ENCODE measurements at regions not wholly inside any gene's neighbourhood (a gene's known extent, or its start where the extent isn't known, plus 50 kb on each side); places are given as distances from the start of the nearest gene placed in this dataset.

DNA sequence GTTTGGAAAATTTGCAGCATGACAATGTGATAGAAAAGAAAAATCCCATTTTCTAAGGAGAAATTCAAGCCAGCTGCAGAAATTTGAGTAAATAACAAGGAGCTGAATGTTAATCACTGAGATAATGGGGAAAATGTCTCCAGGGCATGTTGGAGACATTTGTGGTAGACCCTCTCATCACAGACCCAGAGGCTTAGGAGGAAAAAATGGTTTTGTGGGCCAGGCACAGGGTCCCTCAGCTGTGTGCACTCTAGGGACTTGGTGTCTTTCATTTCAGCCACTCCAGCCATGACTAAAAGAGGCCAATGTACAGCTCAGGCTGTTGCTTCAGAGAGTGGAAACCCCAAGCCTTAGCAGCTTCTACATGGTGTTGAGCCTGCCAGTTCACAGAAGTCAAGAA is 111.4 kb upstream of the SYT10 start:
- H3K18ac ChIP-seq (ENCODE audit: insufficient read length, low read depth, low read length), result no peak overlapping the region
- no peak overlapping the region for H2AK5ac ChIP-seq (ENCODE audit: insufficient read length, low read length)
- no peak overlapping the region for H2BK15ac ChIP-seq (ENCODE audit: low read depth, low read length)
- H2AFZ ChIP-seq (ENCODE audit: low read length), result no peak overlapping the region
- Mint-ChIP-seq H3K4me3 (no peak overlapping the region), H3K36me3 (ENCODE audit: insufficient read depth in 1 of 3, low read depth in 3 of 3) (peaks cover 16 to 24% (median 23%) of the 10 kb centered on the region in 3 experiments), H3K27me3 (ENCODE audit: low read depth) (no peaks in the 10 kb centered on the region), H3K27ac (no peak overlapping the region), H3K4me1 (no peaks in the 10 kb centered on the region), H3K9me3 (peaks cover 28 to 31% of the 10 kb centered on the region in 2 experiments)
- H3K4me1 ChIP-seq (ENCODE audit: insufficient read depth, low read length), result no peaks in the 10 kb centered on the region
- H2BK5ac ChIP-seq (ENCODE audit: insufficient read length, low read length), result no peak overlapping the region
- H2BK20ac ChIP-seq (ENCODE audit: low read depth, low read length, poor library complexity, severe bottlenecking), result no peak overlapping the region
- no peaks in the 10 kb centered on the region for H4K20me1 ChIP-seq (ENCODE audit: control insufficient read depth, insufficient read depth, insufficient read length)
- no peaks in the 10 kb centered on the region for H3K79me1 ChIP-seq (ENCODE audit: insufficient read depth, low read depth, low read length, poor library complexity, severe bottlenecking)
- no peaks in the 10 kb centered on the region for H3K79me2 ChIP-seq (ENCODE audit: insufficient read depth, low read length)
- no peak overlapping the region for H3K23ac ChIP-seq (ENCODE audit: insufficient read length, low read depth, low read length)
- H2BK12ac ChIP-seq (ENCODE audit: insufficient read length, low read depth, low read length), result no peak overlapping the region
- no peak overlapping the region for H4K5ac ChIP-seq (ENCODE audit: insufficient read length, low read depth, low read length)
- H3K9ac ChIP-seq (ENCODE audit: extremely low read depth, insufficient read length, low read length), result no peak overlapping the region
- no peak overlapping the region for H3T11ph ChIP-seq (ENCODE audit: low read length)
- no peaks in the 10 kb centered on the region for H3K23me2 ChIP-seq (ENCODE audit: insufficient read length, low read depth, low read length, poor library complexity, severe bottlenecking)
- no peaks in the 10 kb centered on the region for H3K27me3 ChIP-seq (ENCODE audit: insufficient read depth, low read length)
- no peak overlapping the region for H3K4ac ChIP-seq (ENCODE audit: low read depth, low read length)
- TF ChIP-seq, protein P1, sequence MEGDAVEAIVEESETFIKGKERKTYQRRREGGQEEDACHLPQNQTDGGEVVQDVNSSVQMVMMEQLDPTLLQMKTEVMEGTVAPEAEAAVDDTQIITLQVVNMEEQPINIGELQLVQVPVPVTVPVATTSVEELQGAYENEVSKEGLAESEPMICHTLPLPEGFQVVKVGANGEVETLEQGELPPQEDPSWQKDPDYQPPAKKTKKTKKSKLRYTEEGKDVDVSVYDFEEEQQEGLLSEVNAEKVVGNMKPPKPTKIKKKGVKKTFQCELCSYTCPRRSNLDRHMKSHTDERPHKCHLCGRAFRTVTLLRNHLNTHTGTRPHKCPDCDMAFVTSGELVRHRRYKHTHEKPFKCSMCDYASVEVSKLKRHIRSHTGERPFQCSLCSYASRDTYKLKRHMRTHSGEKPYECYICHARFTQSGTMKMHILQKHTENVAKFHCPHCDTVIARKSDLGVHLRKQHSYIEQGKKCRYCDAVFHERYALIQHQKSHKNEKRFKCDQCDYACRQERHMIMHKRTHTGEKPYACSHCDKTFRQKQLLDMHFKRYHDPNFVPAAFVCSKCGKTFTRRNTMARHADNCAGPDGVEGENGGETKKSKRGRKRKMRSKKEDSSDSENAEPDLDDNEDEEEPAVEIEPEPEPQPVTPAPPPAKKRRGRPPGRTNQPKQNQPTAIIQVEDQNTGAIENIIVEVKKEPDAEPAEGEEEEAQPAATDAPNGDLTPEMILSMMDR (conservative IDR thresholded peaks at IDR 0.05), result no peak
- H3K14ac ChIP-seq (ENCODE audit: insufficient read depth, low read length), result no peak overlapping the region
- H4K8ac ChIP-seq (replicated peaks; ENCODE audit: insufficient read length, low read depth, low read length), result no peak overlapping the region
- no peaks in the 10 kb centered on the region for H3K9me3 ChIP-seq (ENCODE audit: control insufficient read depth, low read depth, low read length)
- no peak overlapping the region for H4K91ac ChIP-seq (ENCODE audit: insufficient read length, low read depth, low read length)
- no peak overlapping the region for H2BK120ac ChIP-seq (ENCODE audit: low read depth, low read length, poor library complexity, severe bottlenecking)
- no peak overlapping the region for H3K4me2 ChIP-seq (ENCODE audit: insufficient read depth, insufficient read length, low read length)
- no peak overlapping the region for H3K27ac ChIP-seq (ENCODE audit: insufficient read length, low read depth, low read length)
- no peak for DNase-seq
- H3K56ac ChIP-seq (ENCODE audit: insufficient read length, low read depth, low read length), result no peak overlapping the region

All from H9 (cell line).